Adrenal gland (tissue), 5 donors: ENCODE measurements at regions not wholly inside any gene's neighbourhood (a gene's known extent, or its start where the extent isn't known, plus 50 kb on each side); places are given as distances from the start of the nearest gene placed in this dataset.

Experiments
- POLR2A ChIP-seq, 2 donors: fragments of 450-650 bp; IDR thresholded peaks; one replicate each; pipeline ENCODE4 v1.6.1; 2017; ENCODE audit warnings: antibody characterized with exemption in 2 of 2, mild to moderate bottlenecking in 2 of 2, moderate library complexity in 1 of 2
- TF ChIP-seq, protein P1 (sequence below), 6 experiments: fragments of 450-650 bp in 4 of 6; fragments of 200-600 bp in 2 of 6; sonication (generic) in 1 of 6; IDR thresholded peaks; 1 replicate in 5 of 6; 2 replicates in 1 of 6; pipeline versions ENCODE4 v1.5.1 to v1.8.0; 2016 to 2021; ENCODE audit warnings: antibody characterized with exemption in 6 of 6, mild to moderate bottlenecking in 2 of 6, moderate library complexity in 1 of 6
- donor health status: DM: no; HTN: no; CAD: no.

GRCh38 chr6:125477156-125477555, 175.4 kb upstream of the HDDC2 start:
- no peak for TF ChIP-seq POLR2A (IDR thresholded peaks at IDR 0.05)
- TF ChIP-seq, protein P1, sequence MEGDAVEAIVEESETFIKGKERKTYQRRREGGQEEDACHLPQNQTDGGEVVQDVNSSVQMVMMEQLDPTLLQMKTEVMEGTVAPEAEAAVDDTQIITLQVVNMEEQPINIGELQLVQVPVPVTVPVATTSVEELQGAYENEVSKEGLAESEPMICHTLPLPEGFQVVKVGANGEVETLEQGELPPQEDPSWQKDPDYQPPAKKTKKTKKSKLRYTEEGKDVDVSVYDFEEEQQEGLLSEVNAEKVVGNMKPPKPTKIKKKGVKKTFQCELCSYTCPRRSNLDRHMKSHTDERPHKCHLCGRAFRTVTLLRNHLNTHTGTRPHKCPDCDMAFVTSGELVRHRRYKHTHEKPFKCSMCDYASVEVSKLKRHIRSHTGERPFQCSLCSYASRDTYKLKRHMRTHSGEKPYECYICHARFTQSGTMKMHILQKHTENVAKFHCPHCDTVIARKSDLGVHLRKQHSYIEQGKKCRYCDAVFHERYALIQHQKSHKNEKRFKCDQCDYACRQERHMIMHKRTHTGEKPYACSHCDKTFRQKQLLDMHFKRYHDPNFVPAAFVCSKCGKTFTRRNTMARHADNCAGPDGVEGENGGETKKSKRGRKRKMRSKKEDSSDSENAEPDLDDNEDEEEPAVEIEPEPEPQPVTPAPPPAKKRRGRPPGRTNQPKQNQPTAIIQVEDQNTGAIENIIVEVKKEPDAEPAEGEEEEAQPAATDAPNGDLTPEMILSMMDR (IDR thresholded peaks at IDR 0.05), result no peak
